Ovary (tissue), 3 donors: ENCODE measurements at regions not wholly inside any gene's neighbourhood (a gene's known extent, or its start where the extent isn't known, plus 50 kb on each side); places are given as distances from the start of the nearest gene placed in this dataset.

Source experiments
- EP300 ChIP-seq: sonication (generic); formaldehyde crosslinking; IDR thresholded peaks from one replicate; pipeline ENCODE4 v1.6.1; 2017; ENCODE audit warnings: antibody characterized with exemption
- POLR2A ChIP-seq: fragments of 450-650 bp; IDR thresholded peaks from one replicate; pipeline ENCODE4 v1.6.1; 2017; ENCODE audit warnings: antibody characterized with exemption, mild to moderate bottlenecking, moderate library complexity
- TF ChIP-seq, protein P1 (sequence below), 3 donors: fragments of 450-650 bp in 2 of 3; fragments of 200-600 bp in 1 of 3; IDR thresholded peaks; one replicate each; pipeline versions ENCODE4 v1.5.1 to v1.8.0; 2016 to 2022; ENCODE audit warnings: antibody characterized with exemption in 3 of 3, mild to moderate bottlenecking in 1 of 3
- donor health status: DM: no; HTN: no; CAD: no.

DNA sequence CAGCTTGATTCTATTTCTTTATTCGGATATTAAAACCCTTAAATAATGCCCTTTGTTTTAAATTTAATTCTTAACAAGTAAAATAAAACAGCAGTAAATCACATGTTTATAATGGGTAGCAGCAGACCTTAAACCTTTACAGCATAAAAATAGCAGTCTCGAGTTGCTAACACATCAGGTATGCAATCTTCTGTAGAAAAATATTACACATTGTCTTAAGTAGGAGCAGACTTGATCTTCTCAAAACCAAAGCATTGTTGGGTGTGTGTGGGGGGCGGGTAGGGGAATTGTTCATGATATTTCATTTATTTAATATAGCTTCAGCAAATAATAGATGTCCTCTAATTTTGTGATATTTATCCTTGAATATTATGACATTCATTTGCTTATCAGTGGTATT is 331.4 kb downstream of the PCDH7 start:
- TF ChIP-seq, protein P1, sequence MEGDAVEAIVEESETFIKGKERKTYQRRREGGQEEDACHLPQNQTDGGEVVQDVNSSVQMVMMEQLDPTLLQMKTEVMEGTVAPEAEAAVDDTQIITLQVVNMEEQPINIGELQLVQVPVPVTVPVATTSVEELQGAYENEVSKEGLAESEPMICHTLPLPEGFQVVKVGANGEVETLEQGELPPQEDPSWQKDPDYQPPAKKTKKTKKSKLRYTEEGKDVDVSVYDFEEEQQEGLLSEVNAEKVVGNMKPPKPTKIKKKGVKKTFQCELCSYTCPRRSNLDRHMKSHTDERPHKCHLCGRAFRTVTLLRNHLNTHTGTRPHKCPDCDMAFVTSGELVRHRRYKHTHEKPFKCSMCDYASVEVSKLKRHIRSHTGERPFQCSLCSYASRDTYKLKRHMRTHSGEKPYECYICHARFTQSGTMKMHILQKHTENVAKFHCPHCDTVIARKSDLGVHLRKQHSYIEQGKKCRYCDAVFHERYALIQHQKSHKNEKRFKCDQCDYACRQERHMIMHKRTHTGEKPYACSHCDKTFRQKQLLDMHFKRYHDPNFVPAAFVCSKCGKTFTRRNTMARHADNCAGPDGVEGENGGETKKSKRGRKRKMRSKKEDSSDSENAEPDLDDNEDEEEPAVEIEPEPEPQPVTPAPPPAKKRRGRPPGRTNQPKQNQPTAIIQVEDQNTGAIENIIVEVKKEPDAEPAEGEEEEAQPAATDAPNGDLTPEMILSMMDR (IDR thresholded peaks at IDR 0.05) = no peak
- TF ChIP-seq POLR2A (no peak), EP300 (no peak)
